K562 (cell line): ENCODE measurements at regions not wholly inside any gene's neighbourhood (a gene's known extent, or its start where the extent isn't known, plus 50 kb on each side); places are given as distances from the start of the nearest gene placed in this dataset.

Source experiments
- ATAC-seq: fragments of 200-7000 bp; cut with Tn5 transposase; 3 replicates; pipeline ENCODE4 v1.9.1; 2020; ENCODE audit warnings: moderate library complexity
- BruUV-seq: library from RNA; stranded (reverse); fragments of 400-500 nt; replicated peaks from 2 replicates; lab custom pipeline; 2021; lab: Mats Ljungman, UMichigan
- CTCF ChIA-PET: fragments of 300-600 bp; formaldehyde crosslinking; extraction: SDS; loops from one replicate; lab custom pipeline; 2021; ENCODE audit warnings: low intra/inter-chr PET ratio; lab: Yijun Ruan, JAX
- POLR2A ChIA-PET: fragments of 300-600, 350-650 bp; sonication (Branson Sonifier 250); formaldehyde crosslinking; extraction: SDS; loops from one replicate; lab custom pipeline; 2021; ENCODE audit warnings: antibody characterized with exemption, inconsistent platforms; lab: Yijun Ruan, JAX
- DNase-seq, 4 experiments: peaks; one replicate each; pipeline versions ENCODE4 v3.0.0 to v3.0.0-alpha.2; 2011 to 2018; ENCODE audit warnings: low spot score in 3 of 4, mixed read lengths in 3 of 4; ENCODE audit errors: extremely low read depth in 1 of 4
- FAIRE-seq: peaks from 2 replicates; lab custom pipeline; 2011; peaks lifted over from hg19 to GRCh38; lab: Jason Lieb, UNC
- H2AFZ ChIP-seq: 2 replicates; pipeline ENCODE4 v1.6.0; 2011; ENCODE audit warnings: low read depth, low read length, control low read depth, inconsistent platforms
- H3K27ac ChIP-seq: fragments of 200-600 bp; 3 replicates; pipeline ENCODE4 v1.8.0; 2011; ENCODE audit warnings: low read depth, mild to moderate bottlenecking, control low read depth, inconsistent platforms, low read length, moderate library complexity, mixed read lengths; ENCODE audit errors: extremely low read depth
- H3K27me3 ChIP-seq, 2 experiments: fragments of 300-600 bp in 1 of 2; 2 replicates in 1 of 2; 3 replicates in 1 of 2; pipeline versions ENCODE4 v1.6.0 to v1.8.0; 2011; ENCODE audit warnings: inconsistent platforms in 2 of 2, low read length in 2 of 2, mild to moderate bottlenecking in 1 of 2, mixed read lengths in 1 of 2, moderate library complexity in 1 of 2; ENCODE audit not compliant: control insufficient read depth in 2 of 2, insufficient read depth in 2 of 2
- H3K36me3 ChIP-seq: fragments of 300-600 bp; 3 replicates; pipeline ENCODE4 v1.8.0; 2011; ENCODE audit warnings: mild to moderate bottlenecking, low read length, inconsistent platforms; ENCODE audit not compliant: control insufficient read depth, insufficient read depth
- H3K4me1 ChIP-seq, 2 experiments: fragments of 200-600 bp in 1 of 2; replicated peaks in 1 of 2; 2 replicates in 1 of 2; 3 replicates in 1 of 2; pipeline versions ENCODE4 v1.5.1 to v1.8.0; 2011; ENCODE audit warnings: inconsistent platforms in 2 of 2, low read length in 2 of 2, mild to moderate bottlenecking in 1 of 2, mixed read lengths in 1 of 2, moderate library complexity in 1 of 2; ENCODE audit not compliant: control insufficient read depth in 2 of 2, insufficient read depth in 2 of 2
- H3K4me2 ChIP-seq: 2 replicates; pipeline ENCODE4 v1.6.1; 2011; ENCODE audit warnings: low read length, control low read depth, inconsistent platforms, mixed read lengths; ENCODE audit not compliant: insufficient read depth
- H3K4me3 ChIP-seq: fragments of 200-600 bp; sonication (generic), shearing (Covaris generic); 2 replicates; pipeline ENCODE4 v1.5.1; 2016; ENCODE audit warnings: control low read depth, inconsistent platforms
- H3K79me2 ChIP-seq: fragments of 200-600 bp; 3 replicates; pipeline ENCODE4 v1.8.0; 2011; ENCODE audit warnings: low read length, inconsistent platforms; ENCODE audit not compliant: control insufficient read depth, insufficient read depth
- H3K9ac ChIP-seq, 2 experiments: 2 replicates each; pipeline versions ENCODE4 v1.6.0 to v1.6.1; 2011; ENCODE audit warnings: low read depth in 2 of 2, low read length in 2 of 2, control low read depth in 1 of 2, inconsistent platforms in 1 of 2, mild to moderate bottlenecking in 1 of 2, mixed read lengths in 1 of 2; ENCODE audit not compliant: insufficient read depth in 1 of 2
- H3K9me1 ChIP-seq: one replicate; pipeline ENCODE4 v1.6.0; 2011; ENCODE audit warnings: inconsistent platforms, mild to moderate bottlenecking, low read length, moderate library complexity; ENCODE audit not compliant: control insufficient read depth, insufficient read depth
- H3K9me3 ChIP-seq: replicated peaks from 2 replicates; pipeline ENCODE4 v1.5.1; 2011; ENCODE audit warnings: low read depth, low read length, inconsistent platforms; ENCODE audit not compliant: control insufficient read depth, insufficient read depth
- H4K20me1 ChIP-seq: replicated peaks from 2 replicates; pipeline ENCODE4 v1.6.1; 2011; ENCODE audit warnings: low read length, inconsistent platforms, mixed read lengths; ENCODE audit not compliant: control insufficient read depth, insufficient read depth
- DIDO1 ChIP-seq: fragments of 450-650 bp; IDR thresholded peaks from 2 replicates; pipeline ENCODE4 v1.6.1; 2016; ENCODE audit warnings: low read depth, missing biosample characterization, missing genetic modification characterization
- EWSR1 ChIP-seq: fragments of 450-650 bp; IDR thresholded peaks from 2 replicates; pipeline ENCODE4 v1.6.1; 2018; ENCODE audit warnings: borderline replicate concordance, mild to moderate bottlenecking, low read depth, moderate library complexity; ENCODE audit not compliant: partially characterized antibody
- MBD2 ChIP-seq: sonication (generic); IDR thresholded peaks from 2 replicates; pipeline ENCODE4 v1.6.1; 2016; ENCODE audit warnings: low read depth, borderline replicate concordance
- NFATC3 ChIP-seq: fragments of 450-650 bp; IDR thresholded peaks from 2 replicates; pipeline ENCODE4 v1.6.1; 2017; ENCODE audit warnings: mild to moderate bottlenecking
- NONO ChIP-seq, 2 experiments: fragments of 200-400 bp in 1 of 2; fragments of 450-650 bp in 1 of 2; formaldehyde crosslinking in 1 of 2; IDR thresholded peaks; 2 replicates each; pipeline ENCODE4 v1.6.1; 2017; ENCODE audit warnings: low read depth in 2 of 2, mild to moderate bottlenecking in 2 of 2, moderate library complexity in 2 of 2, low read length in 1 of 2
- NR3C1 ChIP-seq: sonication (generic); formaldehyde crosslinking; IDR thresholded peaks from 2 replicates; pipeline ENCODE4 v1.8.1; 2022; ENCODE audit warnings: missing genetic modification reagents
- RNF2 ChIP-seq: sonication (generic); IDR thresholded peaks from 2 replicates; pipeline ENCODE4 v1.6.1; 2016
- SMARCA5 ChIP-seq: fragments of 450-650 bp; IDR thresholded peaks from 2 replicates; pipeline ENCODE4 v1.6.1; 2016
- SRSF1 ChIP-seq: fragments of 200-400 bp; formaldehyde crosslinking; IDR thresholded peaks from 2 replicates; pipeline ENCODE4 v1.6.1; 2017; ENCODE audit warnings: mild to moderate bottlenecking, low read depth, low read length, moderate library complexity
- TAF9B ChIP-seq: fragments of 450-650 bp; IDR thresholded peaks from 2 replicates; pipeline ENCODE4 v1.6.1; 2018; ENCODE audit warnings: mild to moderate bottlenecking; ENCODE audit not compliant: partially characterized antibody
- TEAD4 ChIP-seq, 2 experiments: sonication (generic) in 1 of 2; formaldehyde crosslinking in 1 of 2; IDR thresholded peaks; 2 replicates each; pipeline versions ENCODE4 v1.6.1 to v1.8.0; 2012 to 2022; ENCODE audit warnings: borderline replicate concordance in 1 of 2, inconsistent platforms in 1 of 2, low read length in 1 of 2, mild to moderate bottlenecking in 1 of 2, missing genetic modification reagents in 1 of 2
- ZNF253 ChIP-seq: fragments of 250-450 bp; sonication (Bioruptor Pico); conservative IDR thresholded peaks from 2 replicates; pipeline ENCODE4 v1.6.1; 2021; ENCODE audit warnings: mild to moderate bottlenecking
- ZNF398 ChIP-seq: fragments of 250-450 bp; sonication (Bioruptor Pico); IDR thresholded peaks from 2 replicates; pipeline ENCODE4 v1.8.0; 2021; ENCODE audit warnings: moderate library complexity, mild to moderate bottlenecking, inconsistent platforms
- ZNF584 ChIP-seq: fragments of 200-800 bp; sonication (Bioruptor generic); IDR thresholded peaks from 2 replicates; pipeline ENCODE4 v1.6.1; 2016; ENCODE audit warnings: low read depth, mild to moderate bottlenecking, missing genetic modification characterization, missing compliant biosample characterization
- in situ Hi-C: fragments of 300-500 bp; cut with MboI; formaldehyde crosslinking; loops from 4 replicates; pipeline ENCODE4 v1.15.0; 2018; ENCODE audit warnings: inconsistent platforms, mixed read lengths
- intact Hi-C: fragments of 100-400 bp; cut with micrococcal nuclease; formaldehyde crosslinking; loops from 2 replicates; pipeline ENCODE4 v1.14.2; 2022

GRCh38 chr5:86879086-86879485 lies 261.3 kb downstream of the COX7C start:
- FAIRE-seq (no peak), ATAC-seq (no peak), DNase-seq (no peak)
- no peaks in the 10 kb centered on the region for H3K9me3 ChIP-seq
- intact Hi-C loops, result no loop called here
- no peak overlapping the region for H2AFZ ChIP-seq
- TF ChIP-seq NONO (IDR thresholded peaks at IDR 0.05; ENCODE audit: low read depth in 2 of 2, low read length in 1 of 2), result no peak
- TF ChIP-seq SMARCA5, result no peak
- TF ChIP-seq EWSR1, result no peak
- no peak for TF ChIP-seq ZNF253 (CRISPR knock-in tag)
- no peak for TF ChIP-seq ZNF398 (CRISPR knock-in tag)
- no peak for TF ChIP-seq SRSF1
- TF ChIP-seq DIDO1, result no peak
- TF ChIP-seq NR3C1 (CRISPR knock-in tag), result no peak
- TF ChIP-seq NFATC3, result no peak
- no peak for TF ChIP-seq TEAD4 (IDR thresholded peaks at IDR 0.05; ENCODE audit: low read length)
- TF ChIP-seq TEAD4 (CRISPR knock-in tag; IDR thresholded peaks at IDR 0.05; ENCODE audit: borderline replicate concordance), result no peak
- no peak for TF ChIP-seq RNF2
- no peak for TF ChIP-seq ZNF584 (CRISPR knock-in tag)
- TF ChIP-seq MBD2, result no peak
- TF ChIP-seq TAF9B, result no peak
- H4K20me1 ChIP-seq, result no peaks in the 10 kb centered on the region; the same call in 1 of the 2 replicates
- BruUV-seq, result no TSS peak
- CTCF ChIA-PET, result no interaction called here
- POLR2A ChIA-PET, result no interaction called here
- no peak overlapping the region for H3K27ac ChIP-seq
- no peak overlapping the region for H3K9ac ChIP-seq
- no peaks in the 10 kb centered on the region for H3K36me3 ChIP-seq
- no peaks in the 10 kb centered on the region for H3K9me1 ChIP-seq
- no peak overlapping the region for H3K4me3 ChIP-seq
- H3K4me2 ChIP-seq, result no peak overlapping the region
- H3K27me3 ChIP-seq, result no peaks in the 10 kb centered on the region
- in situ Hi-C loops, result no loop called here
- H3K79me2 ChIP-seq, result no peaks in the 10 kb centered on the region
- H3K4me1 ChIP-seq, result no peaks in the 10 kb centered on the region
